NCI-H82 treated with DMSO at 0.1 percent for 48 hours (cell line): ENCODE measurements at regions not wholly inside any gene's neighbourhood (a gene's known extent, or its start where the extent isn't known, plus 50 kb on each side); places are given as distances from the start of the nearest gene placed in this dataset.

Experiments used
- DNase-seq: peaks from one replicate; lab custom pipeline; 2025; ENCODE audit not compliant: unreplicated experiment; lab: John Stamatoyannopoulos, UW

DNA sequence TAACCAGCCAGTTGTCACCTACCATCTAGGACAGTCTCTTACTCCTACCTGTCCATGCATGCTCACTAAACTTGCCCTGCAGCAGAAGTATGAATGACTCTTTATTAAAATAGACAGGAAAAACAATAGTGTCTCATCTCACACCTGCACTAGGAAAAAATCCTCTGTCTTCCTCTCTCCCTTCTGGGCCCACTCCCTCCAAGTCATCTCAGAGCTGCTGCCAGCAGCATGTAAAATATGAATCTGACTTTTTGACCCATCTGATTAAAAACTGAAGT is 93.5 kb upstream of the THBS1 start:
- no peak for DNase-seq

DNA sequence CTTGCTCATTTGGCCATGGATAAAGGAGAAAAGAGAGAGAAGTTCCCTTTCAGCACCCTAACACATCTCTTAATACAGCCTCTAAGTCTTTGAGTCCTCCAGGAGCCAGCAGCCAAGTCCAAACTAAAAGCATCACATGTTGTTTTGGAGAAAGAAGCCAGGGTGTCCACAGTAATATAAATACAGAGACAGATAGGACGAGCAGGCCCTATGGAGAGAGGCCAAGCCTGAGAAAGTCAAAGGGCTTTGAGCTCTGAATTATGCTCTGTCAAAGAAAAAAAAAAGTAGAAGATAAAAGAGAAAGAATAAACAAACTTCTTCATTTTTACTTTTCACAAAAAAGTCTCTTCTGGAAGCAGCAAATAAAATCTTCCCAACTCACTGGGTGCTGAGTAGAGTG is 92.4 kb upstream of the THBS1 start:
- no peak for DNase-seq

DNA sequence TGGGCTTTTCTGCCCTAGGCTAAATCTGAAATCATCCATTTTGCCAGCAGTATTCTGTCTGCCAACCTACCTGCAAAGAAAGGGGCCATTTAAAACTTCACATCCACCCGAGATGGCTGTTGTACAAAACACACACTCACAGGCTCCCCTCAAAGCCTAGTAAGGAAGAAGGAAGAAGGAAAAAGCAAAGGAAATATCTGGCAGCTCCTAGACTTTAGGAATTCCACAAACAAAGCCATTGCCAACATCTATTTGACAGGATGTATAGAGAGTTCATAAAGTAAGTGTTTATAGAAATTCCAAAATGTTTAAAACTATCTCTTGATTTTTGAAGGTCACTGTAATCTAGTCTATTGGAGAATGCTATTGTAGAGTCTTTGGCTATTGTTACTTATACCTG is 91.9 kb upstream of the THBS1 start:
- DNase-seq, result no peak

DNA sequence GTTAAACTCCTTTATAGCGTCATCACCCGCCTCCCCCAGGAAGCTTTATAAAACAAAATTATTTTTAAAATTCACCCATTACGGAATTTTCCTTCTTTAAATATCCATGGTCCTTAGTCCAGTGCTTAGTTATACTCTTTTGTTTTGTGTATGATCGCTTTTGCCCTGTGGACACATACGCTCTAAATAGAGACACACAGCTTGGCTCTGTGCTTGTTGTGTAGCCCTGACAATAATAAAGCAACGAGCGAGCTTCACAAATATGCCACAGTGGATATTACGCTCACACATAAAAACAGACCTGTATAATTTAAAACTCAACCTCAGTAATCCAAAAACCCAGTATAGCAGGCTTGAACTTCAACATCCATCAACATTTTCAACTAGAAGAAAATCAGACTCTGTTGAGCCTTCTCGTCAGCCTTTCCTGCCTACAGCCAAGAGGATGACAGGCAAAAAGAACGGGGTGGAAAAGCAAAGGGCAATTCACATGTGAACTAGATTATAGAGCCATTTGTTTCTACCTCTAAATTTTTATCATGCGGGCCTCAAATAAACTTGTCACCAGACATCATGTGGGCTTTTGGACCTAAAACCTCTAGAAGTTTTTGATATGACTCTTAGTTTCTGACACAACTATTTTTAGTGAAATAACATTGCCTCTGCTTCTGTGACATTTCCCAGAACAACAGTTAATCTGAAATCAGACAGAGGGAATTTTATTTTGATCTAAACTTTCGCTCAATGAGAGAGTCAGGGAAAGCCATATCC is 89.6 kb upstream of the THBS1 start:
- no peak for DNase-seq

DNA sequence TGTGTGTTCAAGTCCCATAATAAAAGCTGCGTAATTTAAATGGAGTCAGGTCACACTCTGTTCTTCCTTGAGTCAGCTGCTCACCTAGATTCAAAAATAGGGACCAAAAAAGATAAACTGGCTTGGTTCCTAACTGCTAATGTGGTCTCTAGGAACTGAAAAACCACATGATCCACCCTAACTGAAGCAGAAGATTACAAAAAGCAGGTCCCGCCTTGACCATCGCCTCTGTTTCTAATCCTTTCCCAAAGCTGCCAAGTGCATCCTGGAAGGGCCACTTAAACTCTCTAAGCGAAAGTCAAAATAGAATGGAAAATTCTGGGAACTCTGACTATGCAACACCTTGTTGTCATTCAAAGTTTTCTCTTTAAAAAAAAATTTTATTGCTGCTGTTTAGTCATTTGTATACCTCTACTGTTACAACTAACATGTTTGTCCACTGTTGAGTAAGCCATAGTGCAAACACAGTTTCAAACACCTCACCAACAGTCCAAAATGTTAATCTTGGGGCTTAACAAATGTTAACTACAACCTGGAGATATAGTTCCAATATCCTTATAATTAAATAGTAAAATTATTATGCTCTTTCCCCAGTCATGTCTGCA is 88.9 kb upstream of the THBS1 start:
- no peak for DNase-seq

DNA sequence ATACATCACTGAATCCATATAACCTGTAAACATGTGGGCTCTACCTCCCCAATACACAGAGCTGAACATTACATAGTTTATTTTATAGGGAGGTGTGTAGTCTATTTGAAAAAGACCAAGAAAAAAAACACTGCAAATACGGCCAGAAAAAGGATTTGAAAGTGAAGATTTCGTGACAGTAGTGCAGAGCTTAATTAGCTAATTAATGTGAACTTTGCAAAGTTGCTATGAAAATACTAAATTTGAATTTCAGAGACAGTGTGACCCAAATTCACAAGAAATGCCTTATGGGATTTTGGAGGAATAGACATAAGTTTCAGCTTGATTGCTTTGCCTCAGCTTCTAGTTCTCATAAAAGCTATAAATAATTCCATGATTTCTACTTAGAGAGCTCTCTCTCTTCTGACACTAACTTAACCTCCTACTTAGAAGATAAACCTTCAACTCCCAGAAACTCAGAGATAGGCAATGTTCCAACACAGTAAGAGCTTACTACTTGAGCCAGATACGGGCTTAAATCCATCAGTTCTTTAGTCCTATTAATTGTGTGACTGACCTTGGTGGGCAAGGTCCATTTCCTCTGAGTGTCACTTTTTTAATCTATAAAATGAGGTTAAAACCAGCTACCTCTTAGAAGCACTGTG is 87.3 kb upstream of the THBS1 start:
- DNase-seq, result peak; percentile 5

DNA sequence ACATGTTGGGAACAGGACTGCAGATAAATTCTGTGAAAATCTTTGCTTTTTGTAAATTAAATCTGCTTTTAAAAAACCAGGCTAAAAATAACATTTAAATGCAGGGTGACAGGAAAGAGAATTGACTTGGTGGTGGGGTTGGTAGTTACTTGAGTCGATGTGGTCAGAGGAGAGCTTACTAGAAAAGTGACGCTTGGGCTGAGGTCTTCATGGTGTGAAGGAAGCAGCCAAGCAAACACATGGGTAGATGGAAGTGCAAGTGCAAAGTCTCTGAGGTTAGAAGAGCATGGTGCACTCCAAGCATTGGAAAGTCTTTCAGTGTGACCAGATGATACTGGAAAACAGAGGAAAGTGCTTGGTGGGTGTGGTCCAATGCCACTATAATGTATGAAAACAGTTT is 86.4 kb upstream of the THBS1 start:
- no peak for DNase-seq

DNA sequence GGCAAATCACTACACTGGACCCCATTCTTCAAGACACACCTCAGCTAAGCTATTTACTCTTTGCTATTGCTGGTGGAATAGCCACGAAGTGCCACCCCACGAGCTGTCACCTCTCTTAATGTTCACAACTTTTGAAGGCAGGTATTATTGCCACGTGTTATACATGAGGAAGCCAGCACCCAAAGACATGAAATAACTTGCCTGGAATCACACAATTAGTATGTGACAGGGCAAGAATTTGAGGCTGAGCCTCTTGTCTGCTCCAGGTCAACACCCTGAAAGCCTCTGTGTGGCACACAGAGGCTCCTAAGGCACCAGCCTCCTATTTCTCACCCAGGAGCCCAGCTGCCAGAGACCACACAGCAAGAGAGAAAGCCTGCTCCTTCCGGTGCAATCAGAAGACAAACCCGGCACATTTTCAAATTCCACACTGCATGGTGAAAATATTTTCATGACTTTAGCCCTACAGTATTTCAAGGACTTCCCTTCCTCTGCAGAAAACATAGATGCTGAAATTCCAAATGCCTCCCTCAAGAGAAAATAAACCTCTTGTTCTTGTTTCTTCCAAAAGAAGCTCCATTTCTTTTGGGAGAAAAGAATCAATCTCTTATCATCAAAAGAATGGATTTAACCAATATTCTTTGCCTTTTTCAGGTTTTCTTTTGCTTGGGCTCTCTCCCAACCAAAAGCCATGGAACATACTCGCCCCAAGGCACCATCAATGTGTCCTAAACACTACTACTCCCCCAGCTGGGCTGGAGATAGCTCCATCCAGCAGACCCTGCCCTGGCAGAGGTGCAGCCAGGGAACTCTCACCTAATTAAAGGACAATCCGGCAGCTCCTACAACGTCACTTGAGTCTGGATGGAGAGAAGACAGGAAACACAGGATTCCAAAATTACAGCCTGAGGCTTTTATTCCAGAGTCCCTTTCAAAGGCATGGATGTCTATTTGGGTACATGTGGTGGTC is 84.7 kb upstream of the THBS1 start:
- DNase-seq, result no peak

DNA sequence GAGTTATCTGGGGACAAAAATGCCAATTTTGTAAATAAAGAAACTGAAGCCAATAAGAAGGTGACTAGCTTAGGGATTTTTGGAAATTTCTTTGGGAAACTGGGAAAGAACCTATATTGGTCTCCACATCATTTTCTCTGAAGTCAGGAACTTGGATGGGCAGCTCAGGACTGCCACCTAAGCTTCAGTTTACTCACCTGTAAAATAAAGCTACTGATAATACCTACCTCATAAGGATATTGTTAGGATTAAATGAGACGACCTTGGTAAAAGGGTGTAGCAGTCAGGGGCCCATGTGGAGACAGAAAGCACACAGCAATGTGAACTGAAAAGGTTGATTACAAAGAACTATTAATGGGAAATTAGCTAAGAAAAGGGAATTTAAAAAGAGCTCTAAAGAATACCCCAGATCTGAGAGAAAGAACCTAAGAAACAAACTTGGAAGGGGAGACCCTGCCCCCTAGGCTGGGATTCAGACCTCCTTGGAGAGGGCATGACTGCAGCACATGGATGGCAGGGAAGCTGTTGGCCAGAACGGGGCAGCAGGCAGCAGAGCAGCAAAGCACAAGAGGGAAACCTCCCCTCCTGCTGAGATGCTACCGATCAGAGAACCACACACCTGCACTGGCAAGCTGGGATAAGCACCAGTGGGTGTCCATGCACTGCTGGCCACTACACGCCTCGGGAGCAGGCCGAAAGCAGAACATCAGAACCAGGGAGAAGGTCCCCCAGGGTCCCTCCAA is 83.7 kb upstream of the THBS1 start:
- DNase-seq, result no peak

DNA sequence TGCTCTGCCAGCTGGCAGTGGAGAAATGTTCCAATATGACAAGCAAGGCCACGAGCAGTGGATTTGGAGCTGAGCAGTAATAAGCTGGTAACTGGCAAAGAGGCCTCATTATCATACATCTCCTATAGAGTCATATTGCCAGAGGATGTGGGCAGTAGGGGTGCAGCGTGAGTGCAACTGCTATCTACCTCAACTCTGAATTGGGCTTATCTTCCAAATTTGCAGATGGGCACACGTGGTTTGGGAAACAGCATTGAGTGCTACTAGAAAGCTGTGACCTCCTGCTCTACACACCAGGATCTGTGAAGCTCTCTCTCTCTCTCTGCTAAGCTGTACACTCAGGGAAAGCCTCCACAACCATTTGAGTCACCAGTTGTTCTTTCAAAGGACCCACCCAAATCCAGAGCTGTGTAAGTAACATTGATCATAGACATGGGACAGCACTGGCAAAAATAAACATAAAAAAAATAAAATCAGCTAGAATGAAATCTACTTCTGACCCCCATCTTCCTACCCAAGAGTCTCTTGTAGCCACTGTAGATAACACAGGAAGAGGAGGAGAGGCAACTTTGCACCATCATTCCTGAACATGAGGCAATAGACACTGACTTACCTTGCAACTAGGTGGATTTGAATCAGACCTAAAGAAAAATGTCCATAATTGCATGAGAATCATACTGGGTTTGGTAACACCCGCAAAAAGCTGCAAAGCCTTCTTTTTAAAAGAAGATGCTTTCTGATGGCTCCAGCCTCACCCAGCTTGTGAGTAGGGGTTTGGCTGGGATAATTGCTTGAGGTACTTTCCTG is 82.9 kb upstream of the THBS1 start:
- DNase-seq, result no peak

DNA sequence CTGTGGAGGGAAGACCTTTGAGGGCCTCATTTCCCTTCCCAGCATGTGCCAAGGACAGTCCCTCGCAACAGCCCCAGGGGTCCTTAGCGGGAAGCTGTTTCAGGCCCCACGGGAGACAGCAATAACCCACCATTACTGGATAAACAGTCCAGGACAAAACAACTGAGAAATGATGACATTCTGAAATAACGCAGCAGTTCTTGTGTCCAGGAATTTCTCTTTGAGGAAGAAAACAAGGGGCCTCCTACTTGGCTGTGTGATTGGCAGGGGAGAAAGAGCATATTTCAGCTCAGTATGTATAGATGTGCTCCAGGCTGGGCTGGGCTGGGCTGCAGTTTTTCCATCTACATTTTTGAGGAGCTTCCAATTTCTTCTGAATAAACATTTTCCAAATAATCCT is 82.2 kb upstream of the THBS1 start:
- DNase-seq, result no peak

DNA sequence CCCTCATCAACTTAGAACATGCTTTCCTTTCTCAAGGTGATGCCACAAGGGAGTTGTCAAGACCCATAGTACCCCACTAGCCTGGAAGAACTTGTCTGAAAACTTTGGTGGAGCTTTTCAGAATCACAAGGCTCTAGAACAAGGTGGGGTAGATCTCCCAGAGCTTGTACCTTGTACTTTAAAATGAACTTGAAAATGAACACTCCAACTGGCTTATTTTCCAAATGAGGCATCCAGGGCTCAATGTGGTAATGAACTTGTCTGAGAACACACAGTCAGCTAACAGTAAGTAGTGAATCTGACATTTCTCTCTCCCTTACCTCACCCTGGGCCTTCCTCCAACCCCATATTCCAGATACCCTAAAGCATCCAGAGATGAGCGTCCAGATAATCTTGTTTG is 81.8 kb upstream of the THBS1 start:
- DNase-seq, result no peak

DNA sequence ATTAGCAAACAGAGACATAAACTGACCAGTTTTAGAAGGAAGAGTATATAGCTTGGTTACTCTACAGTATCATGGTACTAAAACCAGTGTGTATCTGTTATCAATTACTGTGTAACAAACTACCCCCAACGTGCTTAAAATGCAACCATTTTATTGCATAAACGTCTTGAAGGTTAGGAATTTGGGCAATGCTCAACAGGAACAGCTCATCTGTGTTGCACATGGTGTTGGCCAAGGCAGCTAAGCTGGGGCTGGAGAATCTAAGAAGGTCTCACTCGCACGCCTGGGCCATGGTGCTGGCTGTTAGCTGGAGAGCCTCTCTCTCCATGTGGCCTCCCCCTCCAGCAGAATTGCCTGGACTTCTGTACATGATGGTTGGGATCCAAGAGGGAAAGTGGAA is 81.2 kb upstream of the THBS1 start:
- no peak for DNase-seq

DNA sequence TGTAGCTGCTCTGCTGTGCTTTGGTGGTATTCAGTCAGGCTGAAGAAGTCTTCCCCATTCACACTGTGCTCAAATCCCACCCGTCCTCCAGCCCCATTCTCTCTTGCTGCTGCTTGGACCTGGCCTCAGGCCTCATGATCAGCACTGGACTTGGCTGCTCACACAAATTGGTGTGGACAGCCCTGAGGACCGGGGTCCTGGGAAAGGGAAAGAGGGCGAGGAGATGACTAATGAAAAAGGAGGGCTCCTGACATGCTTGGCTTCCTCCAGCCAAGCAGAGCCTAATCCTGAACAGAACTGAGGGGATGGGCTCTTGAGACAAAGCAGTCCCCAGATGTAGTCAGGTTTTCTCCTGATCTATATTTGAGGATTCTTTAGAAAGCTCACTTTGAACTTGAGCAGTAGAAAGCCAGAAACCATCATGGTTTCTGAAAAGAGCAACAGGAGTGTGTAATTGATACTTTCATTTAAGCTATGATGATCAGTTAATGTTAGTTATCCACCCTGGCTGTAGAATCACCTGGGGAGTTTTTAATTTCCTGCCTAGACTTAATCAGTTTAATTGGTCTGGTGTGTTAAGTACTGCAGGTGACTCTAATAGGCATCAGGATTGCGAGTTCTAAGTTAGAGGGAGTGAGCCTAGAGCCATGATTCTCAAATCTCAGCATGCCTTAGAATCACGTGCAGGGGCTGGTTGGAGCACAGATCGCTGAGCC is 79.4 kb upstream of the THBS1 start:
- DNase-seq, result no peak

DNA sequence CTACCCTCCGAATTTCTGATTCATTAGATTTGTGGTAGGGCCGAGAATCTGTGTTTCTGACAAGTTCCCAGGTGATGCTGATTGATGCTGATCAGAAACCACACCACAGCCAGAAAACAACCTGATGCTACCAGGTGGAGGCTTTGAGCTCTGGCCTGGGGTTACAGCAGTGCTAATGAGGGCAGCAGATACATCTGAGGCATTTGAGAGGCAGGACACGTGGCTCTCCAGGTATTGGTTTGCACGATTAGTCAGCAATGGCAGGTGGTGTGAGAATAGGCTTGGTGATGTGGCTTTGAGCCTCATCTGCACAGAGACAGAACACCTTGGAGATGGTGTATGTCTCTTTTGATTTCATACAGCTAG is 78.8 kb upstream of the THBS1 start:
- no peak for DNase-seq

DNA sequence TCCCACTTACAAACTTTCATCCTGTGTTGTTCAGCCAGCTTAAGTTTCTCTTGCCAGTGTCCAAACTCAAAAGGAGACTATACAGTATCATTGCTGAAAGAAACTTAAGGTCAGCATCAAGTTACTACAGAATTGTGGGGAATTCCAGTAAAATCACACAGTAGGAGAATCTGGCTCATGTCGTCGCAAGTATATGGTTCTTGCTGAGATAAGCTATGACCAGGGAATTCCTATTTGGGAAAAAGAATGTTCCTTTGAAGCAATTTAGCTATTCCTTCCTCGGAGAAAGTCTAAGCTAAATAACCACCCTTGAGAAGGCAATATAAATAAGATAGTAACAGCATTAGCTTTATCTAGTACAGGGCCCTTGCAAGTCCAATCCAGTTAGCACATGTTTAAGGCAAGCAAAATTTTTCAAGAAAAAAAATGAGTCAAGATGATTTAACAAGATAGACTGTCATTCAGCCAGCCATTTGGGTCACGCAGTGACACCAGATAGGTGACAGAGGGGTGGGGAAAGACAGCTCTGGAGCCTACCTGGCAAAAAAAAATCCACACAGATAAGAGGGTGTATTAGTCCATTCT is 78.2 kb upstream of the THBS1 start:
- DNase-seq, result no peak

DNA sequence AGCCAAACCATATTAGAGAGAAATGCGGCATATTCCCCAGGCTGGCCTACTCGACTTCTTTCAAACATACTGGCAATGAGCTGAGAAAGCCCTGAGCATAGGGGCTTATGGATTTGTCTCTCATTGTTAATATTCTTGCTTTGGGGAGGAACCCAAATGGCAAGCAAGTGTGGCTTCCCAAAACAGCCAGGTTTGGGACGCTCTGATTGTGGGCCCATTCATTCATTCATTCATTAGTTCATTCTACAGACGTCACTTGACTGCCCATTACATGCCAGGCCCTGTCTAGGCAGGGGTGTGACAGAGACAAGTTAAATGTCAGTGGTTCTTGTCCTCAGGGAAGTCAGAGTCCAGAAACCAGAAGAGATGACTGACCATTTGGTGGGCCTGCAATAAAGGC is 77.4 kb upstream of the THBS1 start:
- no peak for DNase-seq

DNA sequence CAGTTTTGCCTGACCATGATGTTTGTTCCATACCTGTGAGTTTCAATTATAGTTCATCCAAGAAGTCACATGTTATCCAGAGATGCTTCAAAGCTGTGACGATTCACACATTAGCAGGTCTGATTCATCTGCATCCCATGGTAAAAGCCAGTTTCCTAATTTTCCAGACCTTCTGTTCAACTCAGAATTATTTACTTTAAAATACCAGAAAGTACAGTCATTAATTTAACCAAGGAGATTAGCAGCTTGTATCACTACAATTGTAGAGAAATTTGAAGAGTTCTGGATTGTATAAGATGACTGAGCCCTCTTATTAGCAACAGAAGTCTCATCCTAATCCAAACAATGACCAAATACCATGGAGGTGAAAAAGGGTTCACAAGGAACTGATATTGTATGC is 76.1 kb upstream of the THBS1 start:
- DNase-seq, result no peak

DNA sequence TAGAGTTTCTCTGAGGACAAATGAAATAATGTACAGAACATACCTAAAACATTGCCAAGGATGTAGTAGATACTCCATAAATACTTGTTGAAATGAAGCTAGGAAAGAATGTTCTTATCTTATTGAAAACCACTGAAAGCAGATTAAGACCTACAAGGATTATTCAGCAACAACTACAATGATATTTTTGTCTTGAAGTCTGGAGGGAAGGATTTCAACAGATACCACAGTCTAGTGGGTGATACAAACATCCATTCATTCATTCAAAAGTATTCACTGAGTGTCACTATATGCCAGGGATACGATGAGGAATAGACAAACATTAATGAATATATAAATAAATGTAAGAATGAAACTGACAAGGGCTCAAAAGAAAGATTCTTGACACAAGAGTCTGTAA is 74.7 kb upstream of the THBS1 start:
- DNase-seq, result no peak
